Activated T-cell treated with anti-CD3 and anti-CD28 coated beads, Interleukin-2, amount 50 U/mL, for 48 hours (primary cell): ENCODE measurements at regions not wholly inside any gene's neighbourhood (a gene's known extent, or its start where the extent isn't known, plus 50 kb on each side); places are given as distances from the start of the nearest gene placed in this dataset.
A peak's percentile ranks its signal among the peaks of the same experiment; 100 is the strongest.
"Not testable (repeated sequence)": the region's sequence is repeated elsewhere in the genome, so short reads cannot be mapped to it uniquely, and the experiment has no call there.

ENCODE experiments used
- DNase-seq, 2 experiments: peaks; one replicate each; pipeline ENCODE4 v3.0.0-alpha.2; 2020

DNA sequence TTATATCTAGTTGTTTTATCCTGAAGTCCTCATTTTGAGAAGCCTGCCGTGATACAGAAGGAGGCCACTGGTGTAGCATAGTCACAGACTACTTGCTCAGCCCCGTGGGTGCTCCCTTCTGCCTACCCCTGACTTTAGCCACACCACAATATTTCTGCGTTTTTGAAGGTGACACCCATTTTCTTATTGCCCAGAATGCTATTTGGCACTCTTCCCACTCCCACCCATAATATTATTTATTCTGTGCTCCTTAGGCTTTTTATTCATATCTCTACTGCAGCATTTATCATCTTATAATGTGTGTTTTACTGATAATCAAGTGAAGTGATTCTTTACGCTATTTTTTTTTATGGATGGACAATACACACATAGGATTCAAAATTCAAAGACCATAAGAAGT lies 107.3 kb downstream of the OR2B2 start:
- DNase-seq, result no peak

DNA sequence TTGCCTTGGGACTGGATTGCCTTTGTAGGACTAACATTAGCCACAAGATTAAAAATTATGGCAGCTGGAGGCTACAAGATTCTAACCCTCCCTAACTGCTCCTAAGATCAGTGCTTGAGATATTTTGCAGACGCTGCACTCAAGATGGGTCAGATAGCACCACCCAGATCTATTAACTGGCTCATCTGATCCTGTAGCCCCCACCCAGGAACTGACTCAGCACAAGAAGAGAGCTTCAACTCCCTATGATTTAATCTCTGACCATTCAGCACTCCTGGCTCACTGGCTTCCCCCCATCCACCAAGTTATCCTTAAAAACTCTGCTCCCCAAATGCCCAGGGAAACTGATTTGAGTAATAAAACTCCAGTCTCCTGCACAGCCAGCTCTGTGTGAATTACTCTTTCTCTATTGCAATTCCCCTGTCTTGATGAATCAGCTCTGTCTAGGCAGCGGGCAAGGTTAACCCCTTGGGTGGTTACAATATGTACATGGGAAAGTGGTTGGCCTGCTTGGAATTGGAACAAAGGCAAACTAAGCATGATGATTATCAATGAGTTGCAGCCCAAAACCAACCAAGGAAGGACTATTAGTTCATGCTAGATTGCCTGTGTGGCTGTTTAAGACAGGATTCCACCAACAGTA lies 111.3 kb downstream of the OR2B2 start:
- DNase-seq, result no peak

DNA sequence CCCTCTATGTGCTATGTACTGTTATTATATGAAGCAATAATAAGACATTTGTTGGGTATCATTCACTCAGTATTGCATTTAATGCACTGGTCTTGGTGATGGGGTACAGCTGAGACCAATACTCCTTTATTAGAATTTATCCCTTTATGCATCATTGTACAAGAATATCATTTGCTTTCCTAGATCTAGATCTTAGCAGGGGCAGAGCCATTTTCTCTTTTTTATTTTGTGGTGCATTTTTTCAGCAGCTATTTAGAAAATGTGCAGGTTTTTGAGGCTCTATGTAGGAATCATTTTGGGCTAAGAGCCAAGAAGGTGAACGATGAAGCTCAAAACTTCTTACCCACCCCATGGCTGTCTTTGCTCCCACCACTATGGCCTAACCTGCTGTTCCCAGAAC lies 114.2 kb downstream of the OR2B2 start:
- DNase-seq, result no peak

DNA sequence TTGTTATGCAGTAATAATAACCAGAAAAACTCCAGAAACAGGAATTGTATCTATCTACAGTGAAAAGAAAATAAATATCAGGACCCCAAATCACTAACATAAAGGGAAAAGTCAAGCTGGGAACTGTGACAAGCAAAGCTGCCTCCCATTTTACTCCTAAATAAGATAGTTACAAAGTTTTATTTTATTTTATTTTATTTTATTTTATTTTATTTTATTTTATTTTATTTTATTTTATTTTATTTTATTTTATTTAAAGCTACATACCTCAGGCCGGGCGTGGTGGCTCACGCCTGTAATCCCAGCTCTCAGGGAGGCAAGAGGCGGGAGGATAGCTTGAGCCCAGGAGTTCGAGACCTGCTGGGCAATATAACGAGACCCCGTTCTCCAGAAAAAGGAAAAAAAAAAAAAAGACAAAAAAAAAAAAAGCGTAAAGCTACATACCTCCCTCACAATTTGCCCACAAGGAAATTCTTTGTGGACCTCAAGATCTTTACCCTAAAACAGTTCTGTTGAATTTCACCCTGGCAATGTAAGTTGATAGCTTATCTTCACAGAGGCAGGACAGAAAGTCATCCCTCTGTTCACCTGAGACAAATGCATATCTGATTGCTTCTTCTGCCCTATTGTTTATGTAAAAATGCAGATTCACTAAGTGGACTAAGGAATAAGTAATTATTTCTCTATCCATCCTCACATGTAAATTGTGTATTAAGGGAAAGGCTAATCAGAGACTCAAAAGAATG lies 115.3 kb downstream of the OR2B2 start:
- not testable (repeated sequence) for DNase-seq

DNA sequence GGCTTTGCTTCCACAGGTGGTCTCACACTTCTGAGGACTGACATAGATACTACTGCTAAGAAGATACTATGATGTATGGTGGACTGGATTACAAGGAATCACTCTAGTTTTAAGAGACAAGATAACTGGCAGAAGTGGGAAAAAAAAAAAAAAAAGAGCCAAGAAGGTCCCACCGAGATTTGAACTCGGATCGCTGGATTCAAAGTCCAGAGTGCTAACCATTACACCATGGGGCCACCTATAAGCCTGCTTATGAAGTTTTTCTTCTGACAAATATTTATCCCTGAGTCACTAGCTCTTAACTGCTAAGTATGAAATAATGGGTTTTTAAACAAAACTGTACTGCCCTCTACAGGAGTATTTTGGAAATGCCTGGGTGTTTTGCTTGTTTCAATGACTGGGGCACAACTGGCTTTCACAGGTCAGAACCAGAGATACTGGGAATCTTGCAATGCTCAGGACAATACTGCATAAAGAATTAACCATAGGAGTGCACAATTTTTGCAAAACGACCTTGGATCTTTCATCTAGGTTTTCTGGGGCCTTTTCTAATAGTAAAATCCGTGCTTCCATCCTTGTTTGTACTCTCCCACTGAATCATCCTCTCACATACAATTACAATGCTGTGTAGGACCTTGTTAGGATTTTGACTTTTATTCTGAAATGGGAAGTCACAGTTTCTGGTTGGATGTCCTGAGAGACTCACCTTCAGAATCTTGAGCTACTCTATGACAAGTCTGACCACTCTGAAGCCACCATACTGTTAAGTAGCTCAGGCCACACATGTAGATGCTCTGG lies 116.3 kb downstream of the OR2B2 start:
- peak; percentile 59 to 65 for DNase-seq

DNA sequence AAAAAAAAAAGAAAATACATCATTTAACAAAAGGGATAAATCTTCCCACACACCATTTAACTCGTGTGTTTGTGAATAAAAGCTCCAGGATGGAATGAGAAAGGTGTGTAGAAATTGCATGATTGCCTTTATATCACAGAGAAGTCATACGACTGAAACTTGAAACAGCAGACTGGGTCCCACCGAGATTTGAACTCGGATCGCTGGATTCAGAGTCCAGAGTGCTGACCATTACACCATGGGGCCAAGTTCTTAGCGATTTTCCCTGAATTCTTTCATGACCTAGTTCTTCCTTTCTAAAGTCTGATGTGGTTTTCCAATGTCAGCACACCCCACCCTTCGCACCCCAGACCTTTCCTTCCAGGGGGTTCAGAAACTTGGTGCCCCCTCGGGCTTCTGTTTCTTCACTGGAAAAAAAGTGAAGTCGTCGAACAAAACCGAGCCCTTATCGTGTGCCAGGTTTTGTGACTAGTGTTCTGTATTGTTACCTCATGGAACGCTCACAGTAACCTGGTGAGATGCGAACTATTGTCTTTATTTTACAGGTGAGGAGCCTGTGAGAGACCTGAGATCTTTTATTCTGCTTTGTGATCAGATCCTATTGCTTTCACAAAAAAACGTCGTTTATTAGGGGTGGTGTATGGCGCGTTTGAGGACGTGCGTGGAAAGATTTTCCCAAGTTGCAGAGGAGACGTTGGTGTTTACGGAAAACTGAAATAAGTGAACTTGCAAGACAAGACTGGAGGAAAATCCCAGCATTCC lies 120.8 kb downstream of the OR2B2 start:
- peak; percentile 65 to 70 for DNase-seq

DNA sequence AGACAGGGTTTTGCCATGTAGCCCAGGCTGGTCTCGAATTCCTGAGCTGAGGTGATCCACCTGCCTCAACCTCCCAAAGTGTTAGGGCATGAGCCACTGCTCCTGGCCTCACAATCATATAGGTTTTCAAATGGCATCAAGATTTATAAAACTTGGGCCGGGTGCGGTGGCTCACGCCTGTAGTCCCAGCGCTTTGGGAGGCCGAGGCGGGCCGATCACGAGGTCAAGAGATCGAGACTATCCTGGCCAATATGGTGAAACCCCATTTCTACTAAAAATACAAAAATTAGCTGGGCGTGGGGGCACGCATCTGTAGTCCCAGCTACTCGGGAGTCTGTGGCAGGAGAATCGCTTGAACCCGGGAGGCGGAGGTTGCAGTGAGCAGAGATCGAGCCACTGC lies 123.8 kb downstream of the OR2B2 start:
- DNase-seq, result not testable (repeated sequence)

DNA sequence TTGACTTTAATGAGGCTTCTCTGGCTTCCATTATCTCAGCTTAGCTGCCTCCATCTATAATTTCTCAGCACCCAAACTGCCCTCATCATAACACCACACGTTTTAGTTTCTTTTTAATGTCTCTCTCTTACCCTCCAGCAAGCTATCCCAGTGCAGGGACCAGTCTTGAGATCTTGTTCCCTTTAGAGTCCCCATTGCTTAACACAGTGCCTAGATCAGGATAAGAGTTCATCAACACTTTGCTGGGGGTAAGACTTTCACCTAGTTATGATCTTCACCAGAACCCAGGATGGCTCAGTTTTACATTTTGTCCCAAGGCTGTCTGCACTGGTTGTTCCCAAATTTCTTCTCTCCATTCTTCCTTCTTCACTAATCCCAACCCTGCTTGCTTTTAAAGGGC lies 126.1 kb downstream of the OR2B2 start:
- DNase-seq, result no peak

DNA sequence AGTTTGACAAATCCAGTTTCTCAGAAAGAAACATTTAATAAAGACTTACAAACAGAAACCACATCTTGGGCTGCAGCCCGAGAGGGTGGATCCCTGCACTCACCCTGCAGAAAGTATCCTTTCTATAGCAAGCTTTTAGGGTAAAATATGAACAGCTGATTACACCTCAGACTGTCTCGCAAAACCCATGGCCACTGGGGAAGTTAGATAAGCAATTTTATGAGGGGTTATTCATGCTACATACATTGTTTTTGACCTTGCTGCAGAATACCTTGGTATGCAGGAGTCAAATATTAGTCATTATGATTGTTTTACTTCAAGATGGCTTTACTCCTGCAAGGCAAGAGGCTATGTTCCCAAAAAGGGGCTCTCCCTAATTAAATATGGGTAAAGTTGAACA lies 126.9 kb downstream of the OR2B2 start:
- no peak for DNase-seq

DNA sequence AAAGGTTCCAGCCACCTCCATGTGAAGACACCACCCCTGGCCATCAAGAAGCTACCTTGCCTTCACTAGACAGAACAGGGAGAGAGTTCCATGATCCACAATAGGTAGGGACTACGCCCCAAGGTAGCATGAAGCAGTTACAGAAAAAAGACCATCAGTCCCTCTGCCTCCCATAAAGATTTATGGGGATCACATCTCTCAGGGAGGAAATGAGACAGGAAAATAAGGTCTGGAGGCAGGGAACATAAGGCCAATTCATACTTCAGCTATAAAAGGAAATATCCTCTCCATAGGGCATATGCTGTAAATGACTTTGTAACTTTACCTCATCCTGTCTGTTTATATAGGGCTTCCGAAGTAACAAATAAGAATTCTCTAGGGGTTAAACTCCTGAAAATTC lies 129.4 kb downstream of the OR2B2 start:
- DNase-seq, result no peak

DNA sequence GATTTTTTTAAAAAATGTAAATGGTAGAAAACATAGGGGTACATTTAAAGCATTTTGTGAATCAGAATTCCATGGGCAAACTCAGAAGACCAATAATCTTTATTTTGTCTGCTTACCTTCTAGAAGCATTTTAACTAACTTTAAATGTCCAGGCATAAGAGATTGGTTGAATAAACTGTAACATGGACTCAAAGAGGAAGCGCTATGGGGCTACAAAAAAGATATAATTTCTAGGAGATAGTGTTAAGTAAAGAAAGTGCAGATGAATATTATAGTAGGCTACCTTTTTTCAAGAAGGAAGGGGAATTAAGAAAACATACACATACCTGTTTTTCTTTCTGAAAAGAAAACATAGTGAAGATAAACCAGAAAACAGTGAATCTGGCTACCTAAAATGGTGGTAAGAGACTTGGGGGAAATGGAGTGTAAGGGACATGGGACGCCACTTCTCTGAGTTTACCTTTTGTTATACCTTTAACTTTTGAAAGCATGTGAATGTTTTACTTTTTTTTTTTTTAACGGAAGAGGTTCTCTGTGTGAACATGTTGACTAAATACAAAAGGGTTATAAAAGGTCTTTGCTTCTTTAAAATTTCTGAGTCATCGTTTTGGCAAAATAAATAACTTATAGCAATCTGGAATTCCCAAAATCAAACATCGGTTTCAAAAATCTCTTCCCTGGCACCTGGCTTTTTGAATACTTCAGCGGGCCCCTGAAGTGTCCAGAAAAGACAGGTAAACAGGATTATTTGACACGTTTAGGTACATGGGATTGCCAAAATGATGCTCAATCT lies 133.4 kb downstream of the OR2B2 start:
- DNase-seq, result no peak

DNA sequence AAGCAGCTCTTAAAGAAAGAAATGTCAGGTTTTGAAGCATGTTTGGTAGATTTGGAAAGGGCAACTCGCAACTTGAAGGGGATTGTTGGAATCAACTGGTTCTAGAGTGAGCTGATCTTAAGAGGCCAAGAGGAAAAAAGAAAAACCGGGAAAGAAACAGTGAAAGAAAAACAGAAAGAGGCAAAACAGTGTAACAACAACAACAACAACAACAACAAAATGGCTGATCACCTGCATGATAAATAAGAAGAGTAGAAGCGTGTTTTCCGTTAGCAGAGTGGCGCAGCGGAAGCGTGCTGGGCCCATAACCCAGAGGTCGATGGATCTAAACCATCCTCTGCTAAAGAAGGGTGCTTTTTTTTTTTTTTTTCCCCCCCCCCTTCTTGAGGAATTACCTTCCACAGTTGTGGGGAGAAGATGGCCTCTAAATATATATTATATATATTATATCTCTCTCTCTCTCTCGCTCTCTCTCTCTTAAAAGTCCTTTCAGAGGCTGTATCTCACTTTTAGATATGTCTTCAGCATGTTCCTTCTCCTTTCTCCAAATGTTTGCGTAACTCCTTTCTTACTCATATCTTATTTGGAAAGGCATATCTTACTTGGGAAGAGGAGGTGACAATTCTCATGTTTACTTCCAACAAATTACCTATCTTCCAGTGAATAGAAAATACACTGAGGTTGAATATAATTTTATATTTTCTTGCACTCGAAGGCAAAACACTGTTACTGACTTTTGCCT lies 134.4 kb downstream of the OR2B2 start:
- no peak for DNase-seq

DNA sequence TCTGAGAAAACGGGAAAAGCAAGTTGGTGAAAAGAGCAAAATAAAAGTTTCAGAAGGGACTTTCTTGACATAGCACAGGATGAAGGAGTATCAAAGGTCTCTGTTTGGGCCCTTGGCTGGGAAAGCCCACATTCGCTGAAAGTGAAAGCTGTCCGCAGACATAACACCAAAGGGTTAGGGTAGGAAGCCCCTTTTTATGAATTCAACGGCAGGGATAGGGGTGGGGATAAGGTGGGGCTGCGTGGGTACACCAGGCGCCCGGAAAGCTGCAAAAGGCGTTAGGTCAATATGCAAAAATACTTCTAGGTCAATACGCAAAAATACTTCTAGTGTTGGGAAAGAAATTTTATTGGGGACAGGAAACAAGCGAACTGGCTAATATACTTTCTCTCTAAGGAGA lies 135.1 kb downstream of the OR2B2 start:
- DNase-seq, result no peak

DNA sequence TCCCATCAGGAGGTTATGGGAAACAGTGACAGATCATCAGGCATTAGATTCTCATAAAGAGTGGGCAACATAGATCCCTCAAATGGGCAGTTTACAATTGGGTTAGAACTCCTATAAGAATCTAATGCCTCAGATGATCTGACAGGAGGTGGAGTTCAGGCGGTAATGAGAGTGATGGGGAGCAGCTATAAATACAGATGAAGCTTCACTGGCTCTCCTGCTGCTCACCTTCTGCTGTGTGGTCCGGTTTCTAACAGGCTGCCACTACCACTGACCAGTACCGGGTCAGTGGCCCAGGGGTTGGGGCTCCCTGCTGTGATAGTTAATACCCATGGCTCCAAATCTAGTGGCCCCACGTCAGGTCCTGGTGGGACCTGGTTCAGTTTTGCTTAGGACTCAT lies 135.7 kb downstream of the OR2B2 start:
- DNase-seq, result no peak

DNA sequence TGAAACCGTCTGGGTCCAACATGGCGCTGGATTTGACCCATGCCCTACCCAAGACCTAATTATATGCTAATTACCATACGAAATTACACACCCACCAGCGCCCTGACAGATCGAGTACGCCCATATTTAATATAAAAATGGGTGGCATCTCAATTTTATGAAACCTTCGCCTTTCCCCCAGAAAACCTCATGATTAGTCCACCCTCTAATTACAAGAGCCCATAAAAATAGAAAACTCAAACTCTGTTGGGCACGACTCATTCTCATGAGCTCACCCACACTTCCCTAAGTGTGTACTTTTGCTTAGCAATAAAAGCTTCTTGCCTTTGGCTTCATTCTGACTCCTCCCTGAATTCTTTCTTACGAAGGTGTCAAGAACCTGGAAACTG lies 136.4 kb downstream of the OR2B2 start:
- DNase-seq, result no peak

DNA sequence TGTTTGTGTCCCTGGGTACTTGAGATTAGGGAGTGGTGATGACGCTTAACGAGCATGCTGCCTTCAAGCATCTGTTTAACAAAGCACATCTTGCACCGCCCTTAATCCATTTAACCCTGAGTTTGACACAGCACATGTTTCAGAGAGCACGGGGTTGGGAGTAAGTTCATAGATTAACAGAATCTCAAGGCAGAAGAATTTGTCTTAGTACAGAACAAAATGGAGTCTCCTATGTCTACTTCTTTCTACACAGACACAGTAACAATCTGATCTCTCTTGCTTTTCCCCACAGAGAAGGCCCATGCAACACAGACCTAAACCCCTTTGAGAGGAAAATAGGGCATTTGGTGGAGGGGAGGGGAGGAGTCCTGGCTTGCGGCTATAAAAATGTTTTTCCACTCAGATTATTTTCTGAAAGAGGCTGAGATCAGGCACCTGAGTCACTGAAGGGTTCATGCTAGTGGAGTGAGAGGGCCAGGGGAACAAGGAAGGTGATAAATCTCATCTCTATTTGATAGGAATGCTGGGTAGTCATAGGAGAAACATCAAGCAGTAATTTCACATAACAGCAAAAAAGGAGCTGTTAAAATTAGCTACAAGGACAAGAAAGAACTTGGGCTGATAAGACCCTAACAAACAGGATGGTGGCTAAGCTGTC lies 136.9 kb downstream of the OR2B2 start:
- not testable (repeated sequence) for DNase-seq

DNA sequence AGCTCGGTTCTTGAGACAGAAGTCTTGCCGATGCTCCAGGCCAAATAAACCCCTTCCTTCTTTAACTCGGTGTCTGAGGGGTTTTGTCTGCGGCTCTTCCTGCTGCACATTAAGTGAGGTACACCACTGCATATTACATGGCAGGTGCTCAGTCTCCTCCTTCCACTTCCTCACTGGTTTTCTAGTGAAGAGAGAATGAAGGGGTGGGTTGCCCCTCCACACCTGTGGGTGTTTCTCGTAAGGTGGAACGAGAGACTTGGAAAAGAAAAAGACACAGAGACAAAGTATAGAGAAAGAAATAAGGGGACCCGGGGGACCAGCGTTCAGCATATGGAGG lies 138.0 kb downstream of the OR2B2 start:
- not testable (repeated sequence) for DNase-seq

DNA sequence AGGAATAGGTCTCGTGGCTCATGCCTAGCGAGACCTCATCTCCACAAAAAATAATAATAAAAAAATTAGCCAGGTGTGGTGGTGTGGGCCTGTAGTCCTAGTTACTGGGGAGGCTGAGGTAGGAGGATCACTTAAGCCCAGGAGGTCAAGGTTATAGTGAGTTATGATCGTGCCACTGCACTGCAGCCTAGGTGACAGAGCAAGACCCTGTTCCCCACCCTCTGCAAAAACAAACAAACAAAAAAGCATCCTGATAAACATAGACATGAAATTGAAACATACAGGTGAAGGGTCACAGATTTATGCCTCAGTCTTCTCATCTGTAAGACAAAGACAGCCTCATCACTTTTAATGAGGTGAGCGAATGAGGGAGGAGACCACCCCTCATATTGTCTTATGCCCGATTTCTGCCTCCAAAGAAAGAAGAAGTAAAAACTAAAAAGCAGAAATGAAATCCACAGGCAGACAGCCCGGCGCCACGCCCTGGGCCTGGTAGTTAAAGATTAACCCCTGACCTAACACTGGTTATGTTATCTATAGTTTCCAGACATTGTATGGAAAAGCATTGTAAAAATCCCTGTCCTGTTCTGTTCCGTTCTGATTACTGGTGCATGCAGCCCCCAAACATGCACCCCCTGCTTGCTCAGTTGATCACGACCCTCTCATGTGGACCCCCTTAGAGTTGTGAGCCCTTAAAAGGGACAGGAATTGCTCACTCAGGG lies 138.5 kb downstream of the OR2B2 start:
- not testable (repeated sequence) for DNase-seq

DNA sequence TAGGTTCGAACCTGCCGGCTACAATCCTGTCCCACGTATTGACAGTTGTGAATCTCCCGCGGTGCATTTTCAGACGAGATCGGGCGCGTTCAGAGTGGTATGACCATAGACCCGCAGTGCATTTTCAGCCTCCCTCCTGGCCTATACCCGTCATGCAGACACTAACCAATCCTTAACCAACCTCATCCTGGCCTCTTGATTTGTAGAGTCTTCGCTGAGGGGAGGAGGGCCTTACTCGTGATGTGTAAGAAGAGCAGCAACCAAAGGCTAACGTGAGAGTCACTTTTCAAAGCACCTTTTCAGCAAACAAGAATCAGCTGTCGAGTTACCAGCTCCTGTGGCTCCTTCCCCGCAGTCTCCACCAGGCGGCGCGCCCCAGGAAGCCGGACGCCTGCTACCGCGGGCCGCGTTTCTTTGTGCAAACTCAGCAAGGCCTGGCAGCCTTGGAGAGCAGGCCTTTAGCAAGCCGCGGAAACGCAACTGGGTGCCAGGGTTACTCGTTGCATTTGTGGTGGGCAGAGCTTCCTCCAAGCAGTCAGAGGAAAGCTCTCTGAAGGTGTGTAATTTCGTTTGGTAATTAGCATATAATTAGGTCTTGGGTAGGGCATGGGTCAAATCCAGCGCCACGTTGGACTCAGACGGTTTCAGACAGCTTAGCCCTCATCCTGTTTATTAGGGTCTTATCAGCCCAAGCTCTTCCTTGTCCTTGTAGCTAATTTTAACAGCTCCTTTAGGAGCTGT lies 139.8 kb downstream of the OR2B2 start:
- peak; percentile 92 to 93 for DNase-seq

DNA sequence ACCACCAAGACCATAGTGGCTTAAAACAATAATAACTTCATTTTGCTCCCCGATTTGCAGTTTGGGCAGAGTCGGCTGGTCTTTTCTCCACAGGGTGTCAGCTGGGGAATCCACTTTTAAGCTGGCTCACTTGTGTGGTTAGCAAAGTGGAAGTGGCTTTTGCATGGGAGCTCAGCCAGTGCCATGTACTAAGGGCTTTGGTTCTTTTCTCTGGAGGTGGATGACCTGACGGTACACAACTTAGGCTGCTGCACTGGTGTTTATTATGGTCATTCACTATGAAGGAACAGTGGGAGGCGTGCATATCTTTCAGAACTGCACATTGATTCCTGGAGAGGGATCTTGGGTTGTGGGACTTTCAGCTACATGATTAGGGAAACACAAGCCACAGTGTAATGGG lies 141.0 kb downstream of the OR2B2 start:
- no peak for DNase-seq
